IMR-90 (cell line): ENCODE measurements at regions not wholly inside any gene's neighbourhood (a gene's known extent, or its start where the extent isn't known, plus 50 kb on each side); places are given as distances from the start of the nearest gene placed in this dataset.

ENCODE experiments used
- ATAC-seq: fragments of 200-7000 bp; cut with Tn5 transposase; 2 replicates; pipeline ENCODE4 v1.9.1; 2020; ENCODE audit warnings: low read depth, mild to moderate bottlenecking, moderate library complexity
- BruUV-seq: library from RNA; stranded (reverse); fragments of 400-500 nt; replicated peaks from 2 replicates; lab custom pipeline; 2021; lab: Mats Ljungman, UMichigan
- CTCF ChIA-PET: fragments of 300-600 bp; formaldehyde crosslinking; extraction: SDS; loops from one replicate; lab custom pipeline; 2021; ENCODE audit warnings: antibody characterized with exemption; lab: Yijun Ruan, JAX
- POLR2A ChIA-PET: fragments of 300-600 bp; sonication (Branson Sonifier 250); formaldehyde crosslinking; loops from one replicate; lab custom pipeline; 2022; ENCODE audit warnings: antibody characterized with exemption; ENCODE audit not compliant: unreplicated experiment; lab: Charles Lee
- DNase-seq: peaks from one replicate; pipeline ENCODE4 v3.0.0; 2013
- H2AFZ ChIP-seq: replicated peaks from 2 replicates; pipeline ENCODE3; 2013; ENCODE audit warnings: low read length, mild to moderate bottlenecking; ENCODE audit not compliant: poor library complexity
- H2AK5ac ChIP-seq: 2 replicates; pipeline ENCODE4 v1.6.1; 2013; ENCODE audit warnings: low read depth, low read length, inconsistent platforms
- H2AK9ac ChIP-seq: replicated peaks from 2 replicates; pipeline ENCODE3; 2013; ENCODE audit warnings: mild to moderate bottlenecking, low read depth, low read length, moderate library complexity; ENCODE audit not compliant: poor library complexity
- H2BK120ac ChIP-seq: 2 replicates; pipeline ENCODE4 v1.6.1; 2013; ENCODE audit warnings: low read depth, low read length, inconsistent platforms
- H2BK15ac ChIP-seq: 3 replicates; pipeline ENCODE4 v1.6.1; 2013; ENCODE audit warnings: low read depth, low read length, inconsistent platforms
- H2BK20ac ChIP-seq: 2 replicates; pipeline ENCODE4 v1.6.1; 2013; ENCODE audit warnings: low read depth, mild to moderate bottlenecking, inconsistent platforms, low read length, moderate library complexity
- H2BK5ac ChIP-seq: 2 replicates; pipeline ENCODE4 v1.6.1; 2013; ENCODE audit warnings: mild to moderate bottlenecking, low read depth, low read length, inconsistent platforms; ENCODE audit not compliant: poor library complexity, severe bottlenecking
- H3K14ac ChIP-seq: replicated peaks from 2 replicates; pipeline ENCODE4 v1.6.1; 2013; ENCODE audit warnings: low read depth, low read length, inconsistent platforms
- H3K18ac ChIP-seq: 2 replicates; pipeline ENCODE4 v1.6.1; 2013; ENCODE audit warnings: low read depth, low read length, control low read depth
- H3K23ac ChIP-seq: 2 replicates; pipeline ENCODE4 v1.6.1; 2013; ENCODE audit warnings: low read depth, low read length, inconsistent platforms
- H3K27ac ChIP-seq: 2 replicates; pipeline ENCODE4 v1.5.1; 2013; ENCODE audit warnings: mild to moderate bottlenecking, control low read depth, low read length; ENCODE audit not compliant: insufficient read depth
- H3K27me3 ChIP-seq: 2 replicates; pipeline ENCODE4 v1.6.1; 2013; ENCODE audit warnings: low read length; ENCODE audit not compliant: control insufficient read depth, insufficient read depth
- H3K36me3 ChIP-seq: 2 replicates; pipeline ENCODE4 v1.6.1; 2013; ENCODE audit warnings: low read length, mixed read lengths; ENCODE audit not compliant: control insufficient read depth, insufficient read depth
- H3K4ac ChIP-seq: 2 replicates; pipeline ENCODE4 v1.6.1; 2013; ENCODE audit warnings: low read depth, low read length, inconsistent platforms
- H3K4me1 ChIP-seq: 2 replicates; pipeline ENCODE4 v1.6.1; 2013; ENCODE audit warnings: low read length, mixed read lengths; ENCODE audit not compliant: control insufficient read depth, insufficient read depth
- H3K4me2 ChIP-seq: 2 replicates; pipeline ENCODE4 v1.6.1; 2013; ENCODE audit warnings: low read depth, mild to moderate bottlenecking, control low read depth, low read length, moderate library complexity
- H3K4me3 ChIP-seq: 2 replicates; pipeline ENCODE4 v1.5.1; 2013; ENCODE audit warnings: low read depth, mild to moderate bottlenecking, control low read depth, low read length, moderate library complexity; ENCODE audit not compliant: insufficient read depth
- H3K56ac ChIP-seq: 2 replicates; pipeline ENCODE4 v1.6.1; 2013; ENCODE audit warnings: low read length, inconsistent platforms; ENCODE audit not compliant: insufficient read depth; ENCODE audit errors: extremely low read depth
- H3K79me1 ChIP-seq, 2 experiments: 2 replicates each; pipeline ENCODE4 v1.6.1; 2013; ENCODE audit warnings: low read length in 2 of 2, inconsistent platforms in 1 of 2, low read depth in 1 of 2
- H3K9ac ChIP-seq: 2 replicates; pipeline ENCODE4 v1.6.1; 2013; ENCODE audit warnings: low read depth, low read length, control low read depth
- H3K9me1 ChIP-seq: 2 replicates; pipeline ENCODE4 v1.6.1; 2013; ENCODE audit warnings: low read length, inconsistent platforms; ENCODE audit not compliant: insufficient read depth
- H3K9me3 ChIP-seq: 2 replicates; pipeline ENCODE4 v1.6.1; 2013; ENCODE audit warnings: low read length; ENCODE audit not compliant: control insufficient read depth, insufficient read depth
- H4K20me1 ChIP-seq: 2 replicates; pipeline ENCODE4 v1.6.1; 2013; ENCODE audit warnings: low read length, inconsistent platforms; ENCODE audit not compliant: insufficient read depth
- H4K5ac ChIP-seq: 2 replicates; pipeline ENCODE4 v1.6.1; 2013; ENCODE audit warnings: mild to moderate bottlenecking, low read depth, low read length, control low read depth
- H4K8ac ChIP-seq, 2 experiments: 2 replicates each; pipeline ENCODE4 v1.6.1; 2013; ENCODE audit warnings: low read depth in 2 of 2, low read length in 2 of 2, control low read depth in 1 of 2, inconsistent platforms in 1 of 2
- H4K91ac ChIP-seq: 2 replicates; pipeline ENCODE4 v1.6.1; 2013; ENCODE audit warnings: low read depth, low read length, inconsistent platforms; ENCODE audit not compliant: insufficient read depth
- BHLHE40 ChIP-seq: fragments of 150-350 bp; IDR thresholded peaks from 2 replicates; pipeline ENCODE4 v1.6.1; 2016; ENCODE audit warnings: mild to moderate bottlenecking, low read depth, low read length
- CHD1 ChIP-seq: IDR thresholded peaks from 2 replicates; pipeline ENCODE4 v1.6.1; 2012; ENCODE audit warnings: low read depth, low read length, improper control_type of control experiment
- FOS ChIP-seq: fragments of 150-350 bp; IDR thresholded peaks from 2 replicates; pipeline ENCODE4 v1.6.1; 2016; ENCODE audit warnings: low read depth, low read length
- MAFK ChIP-seq: IDR thresholded peaks from 2 replicates; pipeline ENCODE4 v1.6.1; 2012; ENCODE audit warnings: low read depth, low read length, improper control_type of control experiment
- RCOR1 ChIP-seq: IDR thresholded peaks from 2 replicates; pipeline ENCODE4 v1.6.1; 2012; ENCODE audit warnings: mild to moderate bottlenecking, low read length, improper control_type of control experiment; ENCODE audit not compliant: insufficient replicate concordance
- WGBS, 2 experiments: methylation state at CpG; one replicate each; pipeline versions ENCODE4 v1.1.5 to v1.1.7; 2013; ENCODE audit warnings: missing lambda C conversion rate in 2 of 2; ENCODE audit not compliant: insufficient read length in 1 of 2; ENCODE audit errors: extremely low coverage in 2 of 2; 5-methylcytosine and 5-hydroxymethylcytosine counted together
- dilution Hi-C: fragments of 300-500 bp; cut with HindIII; formaldehyde crosslinking; loops from one replicate; pipeline ENCODE4 v1.14.3; 2018; ENCODE audit warnings: low sequenced_read_pairs; ENCODE audit not compliant: unreplicated experiment
- in situ Hi-C: fragments of 300-500 bp; cut with MboI; formaldehyde crosslinking; loops from 3 replicates; pipeline ENCODE4 v1.14.3; 2019; ENCODE audit warnings: low sequenced_read_pairs, inconsistent platforms, mixed read lengths
- intact Hi-C: fragments of 100-400 bp; cut with micrococcal nuclease; formaldehyde crosslinking; loops from 2 replicates; pipeline ENCODE4 v1.10.0; 2022
- TF ChIP-seq, protein P1 (sequence below): conservative IDR thresholded peaks from 2 replicates; pipeline ENCODE4 v1.5.1; 2012; ENCODE audit warnings: mild to moderate bottlenecking, low read depth, low read length, improper control_type of control experiment
- TF ChIP-seq, protein P2 (sequence below): fragments of 150-350 bp; IDR thresholded peaks from 2 replicates; pipeline ENCODE4 v1.6.1; 2017; ENCODE audit warnings: mild to moderate bottlenecking, antibody characterized with exemption, low read length, low read depth

DNA sequence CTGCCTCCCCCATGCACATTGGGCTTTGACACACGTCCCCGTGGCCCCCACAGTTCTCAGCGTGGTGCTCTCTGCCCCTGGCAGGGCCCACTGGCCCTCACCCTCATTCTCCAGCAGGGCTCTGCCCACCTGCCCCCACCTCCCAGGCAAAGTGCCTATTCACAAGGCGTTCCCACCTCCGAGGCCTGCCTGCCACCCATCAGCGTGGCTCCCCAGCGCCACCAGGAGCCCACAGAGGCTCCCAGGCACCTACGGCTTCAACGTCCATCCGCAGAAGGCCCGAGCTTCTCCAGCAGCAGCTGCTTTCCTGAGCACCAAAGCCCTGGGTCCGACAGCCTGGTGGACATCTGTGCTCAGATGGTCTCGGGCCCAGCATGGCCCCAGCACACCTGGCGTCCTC is 211.8 kb upstream of the PPP2R2D start:
- Histone ChIP-seq H3K27ac (no peak overlapping the region), H3K9me1 (no peaks in the 10 kb centered on the region), H4K91ac (no peak overlapping the region), H3K4ac (no peak overlapping the region), H2BK120ac (no peak overlapping the region), H2AK9ac (no peak overlapping the region), H3K36me3 (no peaks in the 10 kb centered on the region), H3K9ac (no peak overlapping the region), H3K18ac (no peak overlapping the region), H2BK20ac (no peak overlapping the region), H3K27me3 (no peaks in the 10 kb centered on the region), H4K8ac (no peak overlapping the region), H2AFZ (no peak overlapping the region), H2BK15ac (no peak overlapping the region), H3K9me3 (peaks cover 57% of the 10 kb centered on the region), H2BK5ac (no peak overlapping the region), H3K79me1 (no peaks in the 10 kb centered on the region), H3K4me2 (no peak overlapping the region), H3K4me3 (no peak overlapping the region), H3K56ac (no peak overlapping the region), H4K5ac (no peak overlapping the region), H4K20me1 (no peaks in the 10 kb centered on the region), H3K4me1 (no peaks in the 10 kb centered on the region), H3K14ac (no peak overlapping the region), H2AK5ac (no peak overlapping the region), H3K23ac (no peak overlapping the region)
- no peak for ATAC-seq
- CTCF ChIA-PET, result no interaction called here
- intact Hi-C loops, result no loop called here
- dilution Hi-C loops, result no loop called here
- in situ Hi-C loops, result no loop called here
- POLR2A ChIA-PET, result no interaction called here
- DNase-seq, result no peak
- TF ChIP-seq CHD1 (no peak), MAFK (no peak), BHLHE40 (no peak), RCOR1 (no peak), FOS (no peak)
- TF ChIP-seq, protein P1, sequence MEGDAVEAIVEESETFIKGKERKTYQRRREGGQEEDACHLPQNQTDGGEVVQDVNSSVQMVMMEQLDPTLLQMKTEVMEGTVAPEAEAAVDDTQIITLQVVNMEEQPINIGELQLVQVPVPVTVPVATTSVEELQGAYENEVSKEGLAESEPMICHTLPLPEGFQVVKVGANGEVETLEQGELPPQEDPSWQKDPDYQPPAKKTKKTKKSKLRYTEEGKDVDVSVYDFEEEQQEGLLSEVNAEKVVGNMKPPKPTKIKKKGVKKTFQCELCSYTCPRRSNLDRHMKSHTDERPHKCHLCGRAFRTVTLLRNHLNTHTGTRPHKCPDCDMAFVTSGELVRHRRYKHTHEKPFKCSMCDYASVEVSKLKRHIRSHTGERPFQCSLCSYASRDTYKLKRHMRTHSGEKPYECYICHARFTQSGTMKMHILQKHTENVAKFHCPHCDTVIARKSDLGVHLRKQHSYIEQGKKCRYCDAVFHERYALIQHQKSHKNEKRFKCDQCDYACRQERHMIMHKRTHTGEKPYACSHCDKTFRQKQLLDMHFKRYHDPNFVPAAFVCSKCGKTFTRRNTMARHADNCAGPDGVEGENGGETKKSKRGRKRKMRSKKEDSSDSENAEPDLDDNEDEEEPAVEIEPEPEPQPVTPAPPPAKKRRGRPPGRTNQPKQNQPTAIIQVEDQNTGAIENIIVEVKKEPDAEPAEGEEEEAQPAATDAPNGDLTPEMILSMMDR, result no peak
- TF ChIP-seq, protein P2, sequence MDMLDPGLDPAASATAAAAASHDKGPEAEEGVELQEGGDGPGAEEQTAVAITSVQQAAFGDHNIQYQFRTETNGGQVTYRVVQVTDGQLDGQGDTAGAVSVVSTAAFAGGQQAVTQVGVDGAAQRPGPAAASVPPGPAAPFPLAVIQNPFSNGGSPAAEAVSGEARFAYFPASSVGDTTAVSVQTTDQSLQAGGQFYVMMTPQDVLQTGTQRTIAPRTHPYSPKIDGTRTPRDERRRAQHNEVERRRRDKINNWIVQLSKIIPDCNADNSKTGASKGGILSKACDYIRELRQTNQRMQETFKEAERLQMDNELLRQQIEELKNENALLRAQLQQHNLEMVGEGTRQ, result no peak
- 36% methylated on average over 11 of the region's 14 CpGs; no CpG with 5 or more reads in 1 of the 2 experiments for WGBS, 2 experiments
- no TSS peak for BruUV-seq
